ENCODE measurements at regions not wholly inside any gene's neighbourhood (a gene's known extent, or its start where the extent isn't known, plus 50 kb on each side); places are given as distances from the start of the nearest gene placed in this dataset.

GRCh38 chr2:18440777-18441176 is 119.7 kb downstream of the RDH14 start:
- no peak for TF ChIP-seq CTCF (IDR thresholded peaks at IDR 0.05)
- DNase-seq (no peak), ATAC-seq (no peak)
- Histone ChIP-seq H3K4me1 (peaks cover under 1% of the 10 kb centered on the region), H3K27ac (no peak overlapping the region), H3K9me3 (no peaks in the 10 kb centered on the region), H3K36me3 (no peaks in the 10 kb centered on the region), H3K4me3 (no peak overlapping the region), H3K27me3 (no peaks in the 10 kb centered on the region)
- intact Hi-C loops (cut with DNase I): no loop called here

- peaks cover 3% of the 10 kb centered on the region for H3K4me1 ChIP-seq
- ATAC-seq (no peak), DNase-seq (no peak)
- no peak for TF ChIP-seq CTCF (IDR thresholded peaks at IDR 0.05)
- intact Hi-C loops (cut with DNase I): no loop called here
- no peaks in the 10 kb centered on the region for H3K36me3 ChIP-seq
- no peak overlapping the region for H3K4me3 ChIP-seq
- H3K27ac ChIP-seq: no peak overlapping the region
- no peaks in the 10 kb centered on the region for H3K9me3 ChIP-seq
- H3K27me3 ChIP-seq: no peaks in the 10 kb centered on the region
These were observed 120.3 kb downstream of the RDH14 start for GRCh38 chr2:18440141-18440661.

GRCh38 chr2:18439716-18440115 is 120.7 kb downstream of the RDH14 start:
- Histone ChIP-seq H3K27ac (no peak overlapping the region), H3K36me3 (no peaks in the 10 kb centered on the region), H3K4me1 (peaks cover 3% of the 10 kb centered on the region), H3K4me3 (no peak overlapping the region), H3K27me3 (no peaks in the 10 kb centered on the region), H3K9me3 (no peaks in the 10 kb centered on the region)
- DNase-seq (no peak), ATAC-seq (no peak)
- TF ChIP-seq CTCF (IDR thresholded peaks at IDR 0.05): no peak
- intact Hi-C loops (cut with DNase I): no loop called here

GRCh38 chr2:18437909-18438308 is 122.5 kb downstream of the RDH14 start:
- H3K4me3 ChIP-seq: no peak overlapping the region
- H3K27me3 ChIP-seq: no peaks in the 10 kb centered on the region
- ATAC-seq (no peak), DNase-seq (no peak)
- H3K27ac ChIP-seq: no peak overlapping the region
- no peaks in the 10 kb centered on the region for H3K9me3 ChIP-seq
- peaks cover 3% of the 10 kb centered on the region for H3K4me1 ChIP-seq
- intact Hi-C loops (cut with DNase I): no loop called here
- no peak for TF ChIP-seq CTCF (IDR thresholded peaks at IDR 0.05)
- no peaks in the 10 kb centered on the region for H3K36me3 ChIP-seq

GRCh38 chr2:18436503-18437005 is 123.9 kb downstream of the RDH14 start:
- intact Hi-C loops (cut with DNase I): no loop called here
- H3K4me3 ChIP-seq: no peak overlapping the region
- peaks cover 3% of the 10 kb centered on the region for H3K4me1 ChIP-seq
- H3K27ac ChIP-seq: no peak overlapping the region
- no peak for DNase-seq
- H3K36me3 ChIP-seq: no peaks in the 10 kb centered on the region
- no peaks in the 10 kb centered on the region for H3K27me3 ChIP-seq
- no peaks in the 10 kb centered on the region for H3K9me3 ChIP-seq
- ATAC-seq: no peak
- TF ChIP-seq CTCF (IDR thresholded peaks at IDR 0.05): no peak
